ENCODE measurements at regions not wholly inside any gene's neighbourhood (a gene's known extent, or its start where the extent isn't known, plus 50 kb on each side); places are given as distances from the start of the nearest gene placed in this dataset.
"Not testable (repeated sequence)": the region's sequence is repeated elsewhere in the genome, so short reads cannot be mapped to it uniquely, and the experiment has no call there.

- no peak for DNase-seq
Measured at GRCh38 chr15:56808160-56808559, 74.9 kb upstream of the ZNF280D start.

- no peak for DNase-seq
Measured at GRCh38 chr15:56806148-56806536, 72.8 kb upstream of the ZNF280D start.

- peak; percentile 76 for DNase-seq
Measured at GRCh38 chr15:56805466-56806147, 72.3 kb upstream of the ZNF280D start.

GRCh38 chr15:56804938-56805337, 71.6 kb upstream of the ZNF280D start:
- DNase-seq = no peak

DNA sequence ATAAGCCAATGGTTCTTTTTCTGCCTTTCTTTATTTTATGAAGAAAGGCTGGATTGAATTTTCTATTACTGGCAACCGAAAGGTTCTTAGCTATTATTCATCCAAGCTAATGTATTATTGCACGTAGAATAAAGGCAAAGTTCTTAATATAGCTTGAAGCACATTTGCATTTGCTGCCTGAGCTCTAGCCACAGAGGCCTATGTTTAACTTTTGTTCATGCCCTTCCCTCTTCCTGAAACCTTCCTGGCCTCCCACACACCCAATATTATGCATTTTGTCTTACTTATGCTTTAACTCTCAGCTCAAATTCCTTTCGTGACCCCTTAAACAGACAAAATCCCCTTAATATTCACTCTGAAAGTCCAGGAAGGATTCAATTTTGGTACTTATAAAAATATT, 71.0 kb upstream of the ZNF280D start:
- no peak for DNase-seq

- no peak for DNase-seq
Measured at GRCh38 chr15:56802161-56802560, 68.9 kb upstream of the ZNF280D start.

DNA sequence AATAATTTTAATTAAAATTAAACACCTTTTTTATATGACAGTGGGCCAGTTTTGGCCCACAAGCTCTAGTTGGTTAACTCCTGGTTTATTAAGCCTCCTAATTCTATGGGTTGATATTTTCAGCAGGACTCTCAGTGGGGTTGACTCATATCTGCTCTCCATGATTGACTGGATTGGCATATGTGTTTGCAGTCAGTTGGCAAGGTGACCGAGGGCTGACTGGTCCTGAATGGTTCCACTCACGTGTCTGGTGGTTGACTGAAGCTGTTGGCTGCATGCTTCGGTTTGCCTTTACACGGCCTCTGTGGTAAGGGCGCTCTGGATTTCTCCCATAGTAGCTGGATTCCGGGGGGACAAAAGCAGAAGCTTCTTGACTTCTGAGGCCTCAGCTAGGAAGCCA, 65.3 kb upstream of the ZNF280D start:
- peak; percentile 92 for DNase-seq

GRCh38 chr15:56797720-56798275, 64.5 kb upstream of the ZNF280D start:
- DNase-seq = peak; percentile 47

DNA sequence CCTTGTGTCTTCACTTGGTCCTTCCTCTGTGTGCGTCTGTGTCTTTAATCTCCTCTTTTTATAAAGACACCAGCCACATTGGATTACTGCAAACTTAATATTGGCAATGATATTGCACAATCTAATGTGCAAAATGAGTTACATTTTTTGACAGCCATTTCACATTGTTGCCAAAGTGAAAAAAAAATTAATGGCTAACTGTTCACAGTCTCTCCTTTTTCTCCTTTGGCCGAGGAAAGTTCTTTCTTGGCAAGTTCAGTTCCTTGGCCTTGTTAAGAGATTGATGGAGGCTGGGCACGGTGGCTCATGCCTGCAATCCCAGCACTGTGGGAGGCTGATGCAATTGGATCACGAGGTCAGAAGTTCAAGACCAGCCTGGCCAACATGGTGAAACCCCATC, 62.2 kb upstream of the ZNF280D start:
- DNase-seq = no peak

DNA sequence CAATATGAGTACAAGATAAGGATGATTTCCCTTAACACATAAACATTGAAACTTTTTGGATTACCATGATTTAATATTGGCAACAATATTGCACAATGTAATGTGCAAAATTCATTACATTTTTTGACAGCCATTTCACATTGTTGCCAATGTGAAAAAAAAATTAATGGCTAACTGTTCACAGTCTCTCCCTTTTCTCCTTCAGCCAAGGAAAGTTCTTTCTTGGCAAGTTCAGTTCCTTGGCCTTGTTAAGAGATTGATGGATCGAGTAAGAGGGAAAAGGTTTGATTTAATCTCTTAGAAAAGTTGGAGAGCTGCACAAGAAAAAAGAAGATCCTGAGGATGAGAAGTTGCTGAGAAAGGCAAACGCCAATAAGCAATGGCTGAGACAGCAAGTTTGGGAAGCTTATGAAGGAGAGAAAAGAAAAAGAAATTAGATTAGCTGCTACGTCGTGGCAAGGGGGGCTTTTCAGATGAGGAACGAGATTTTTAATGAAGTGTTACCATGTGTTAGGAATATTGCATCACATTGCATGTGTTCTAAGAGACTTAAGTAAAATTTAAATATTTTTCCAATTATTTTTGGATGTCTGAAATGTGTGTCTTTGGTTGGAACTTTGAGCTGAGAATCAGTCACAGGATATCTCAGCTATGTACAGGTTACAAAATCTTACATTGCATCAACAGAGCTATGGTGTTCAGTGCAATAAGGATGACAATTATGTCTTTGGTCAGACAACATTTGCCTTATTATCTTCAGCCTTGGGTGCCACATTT, 61.4 kb upstream of the ZNF280D start:
- DNase-seq = no peak

DNA sequence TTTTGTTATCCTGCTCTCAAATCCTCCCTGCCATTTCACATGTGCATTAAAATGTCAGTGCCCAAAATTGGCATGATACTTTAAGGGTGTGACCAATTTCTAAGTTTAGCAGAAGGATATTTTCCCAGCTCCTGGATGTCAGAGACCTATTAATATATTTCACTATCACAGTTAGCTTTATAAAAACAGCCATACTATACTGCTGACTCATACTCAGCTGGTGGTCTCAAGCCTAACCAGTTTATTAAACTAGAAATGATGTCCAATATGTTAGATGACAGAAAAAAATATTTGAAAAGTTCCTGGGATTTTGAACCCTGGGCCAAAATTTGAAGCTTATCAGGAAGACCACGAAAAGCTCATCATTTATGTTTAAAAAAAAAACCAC, 60.9 kb upstream of the ZNF280D start:
- DNase-seq = no peak

- no peak for DNase-seq
Measured at GRCh38 chr15:56792211-56792610, 58.9 kb upstream of the ZNF280D start.

GRCh38 chr15:56791521-56791920, 58.2 kb upstream of the ZNF280D start:
- DNase-seq = not testable (repeated sequence)

- no peak for DNase-seq
Measured at GRCh38 chr15:56788359-56788758, 55.0 kb upstream of the ZNF280D start.

- peak; percentile 87 for DNase-seq
Measured at GRCh38 chr15:56786966-56787365, 53.7 kb upstream of the ZNF280D start.

DNA sequence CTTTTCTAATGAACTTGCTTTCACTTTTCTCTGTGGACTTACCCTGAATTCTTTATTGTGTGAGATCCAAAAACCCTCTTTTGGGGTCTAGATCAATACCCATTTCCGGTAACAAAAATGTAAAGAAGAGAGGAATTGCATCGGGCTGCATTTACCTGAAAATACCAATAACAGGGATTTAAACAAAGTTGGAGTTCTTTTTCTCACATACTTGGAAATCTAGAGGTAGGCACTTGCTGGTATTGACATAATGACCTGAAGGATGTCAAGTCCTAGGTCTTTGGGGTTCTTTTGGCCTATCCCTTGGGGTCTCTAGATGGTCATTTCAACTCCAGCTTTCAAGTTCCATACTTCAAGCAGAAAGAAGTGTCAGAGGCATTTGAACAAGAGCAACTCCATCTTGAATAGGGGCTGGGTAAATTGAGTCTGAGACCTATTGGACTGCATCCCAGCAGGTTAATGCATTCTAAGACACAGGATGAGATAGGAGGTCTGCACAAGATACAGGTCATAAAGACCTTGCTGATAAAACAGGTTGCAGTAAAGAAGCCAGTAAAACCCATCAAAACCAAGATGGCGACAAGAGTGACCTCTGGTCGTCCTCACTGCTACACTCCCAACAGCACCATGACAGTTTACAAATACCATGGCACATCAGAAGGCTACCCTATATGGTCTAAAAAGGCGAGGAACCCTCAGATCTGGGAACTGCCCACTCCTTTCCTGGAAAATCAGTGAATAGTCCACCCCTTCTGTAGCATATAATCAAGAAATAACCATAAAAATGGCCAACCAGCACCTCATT, 50.8 kb upstream of the ZNF280D start:
- no peak for DNase-seq

- no peak for DNase-seq
Measured at GRCh38 chr15:56783156-56783856, 50.0 kb upstream of the ZNF280D start.

Data from activated CD4-positive, alpha-beta T cell treated with anti-CD3 and anti-CD28 coated beads, Interleukin-10, Interleukin-2, amounts not matched to agents 100 ng/mL and 50 ng/mL, durations not matched to agents 16 hours and 8 hours (primary cell).